H9 (cell line): ENCODE measurements at regions not wholly inside any gene's neighbourhood (a gene's known extent, or its start where the extent isn't known, plus 50 kb on each side); places are given as distances from the start of the nearest gene placed in this dataset.

Experiments
- DNase-seq: peaks from one replicate; pipeline ENCODE4 v3.0.0-alpha.2; 2017
- H2AFZ ChIP-seq: one replicate; pipeline ENCODE4 v1.6.1; 2013; ENCODE audit warnings: mild to moderate bottlenecking, low read length, control low read depth, moderate library complexity
- H2AK5ac ChIP-seq: 2 replicates; pipeline ENCODE4 v1.6.1; 2013; ENCODE audit warnings: low read length, control low read depth, mixed read lengths; ENCODE audit not compliant: insufficient read length
- H2BK120ac ChIP-seq: one replicate; pipeline ENCODE4 v1.6.1; 2013; ENCODE audit warnings: low read depth, mild to moderate bottlenecking, low read length, control low read depth, inconsistent platforms; ENCODE audit not compliant: poor library complexity, severe bottlenecking
- H2BK12ac ChIP-seq: 2 replicates; pipeline ENCODE4 v1.6.1; 2013; ENCODE audit warnings: low read length, control low read depth, mixed read lengths, low read depth; ENCODE audit not compliant: insufficient read length
- H2BK15ac ChIP-seq: 2 replicates; pipeline ENCODE4 v1.6.1; 2013; ENCODE audit warnings: low read depth, low read length, control low read depth
- H2BK20ac ChIP-seq: one replicate; pipeline ENCODE4 v1.6.1; 2013; ENCODE audit warnings: low read depth, mild to moderate bottlenecking, low read length, control low read depth, inconsistent platforms; ENCODE audit not compliant: poor library complexity, severe bottlenecking
- H2BK5ac ChIP-seq: 2 replicates; pipeline ENCODE4 v1.6.1; 2013; ENCODE audit warnings: low read length, control low read depth, mixed read lengths; ENCODE audit not compliant: insufficient read length
- H3K14ac ChIP-seq: 2 replicates; pipeline ENCODE4 v1.6.1; 2013; ENCODE audit warnings: low read length, control low read depth; ENCODE audit not compliant: insufficient read depth
- H3K18ac ChIP-seq: 2 replicates; pipeline ENCODE4 v1.6.1; 2013; ENCODE audit warnings: low read depth, mild to moderate bottlenecking, mixed read lengths, low read length, control low read depth; ENCODE audit not compliant: insufficient read length
- H3K23ac ChIP-seq: 2 replicates; pipeline ENCODE4 v1.6.1; 2013; ENCODE audit warnings: low read length, control low read depth, mixed read lengths, low read depth; ENCODE audit not compliant: insufficient read length
- H3K23me2 ChIP-seq: 2 replicates; pipeline ENCODE4 v1.6.1; 2013; ENCODE audit warnings: low read depth, mild to moderate bottlenecking, mixed read lengths, low read length, control low read depth; ENCODE audit not compliant: insufficient read length, poor library complexity, severe bottlenecking
- H3K27ac ChIP-seq: 2 replicates; pipeline ENCODE4 v1.5.1; 2013; ENCODE audit warnings: low read length, control low read depth, mixed read lengths, low read depth; ENCODE audit not compliant: insufficient read length
- H3K27me3 ChIP-seq: 2 replicates; pipeline ENCODE4 v1.6.1; 2013; ENCODE audit warnings: low read length, control low read depth, inconsistent platforms; ENCODE audit not compliant: insufficient read depth
- H3K4ac ChIP-seq: 2 replicates; pipeline ENCODE4 v1.6.1; 2013; ENCODE audit warnings: low read depth, mild to moderate bottlenecking, control low read depth, inconsistent platforms, low read length, moderate library complexity
- H3K4me1 ChIP-seq: 2 replicates; pipeline ENCODE4 v1.6.1; 2013; ENCODE audit warnings: low read length, control low read depth, inconsistent platforms; ENCODE audit not compliant: insufficient read depth
- H3K4me2 ChIP-seq: 2 replicates; pipeline ENCODE4 v1.6.1; 2013; ENCODE audit warnings: low read length, control low read depth, mixed read lengths; ENCODE audit not compliant: insufficient read length, insufficient read depth
- H3K56ac ChIP-seq: 2 replicates; pipeline ENCODE4 v1.6.1; 2013; ENCODE audit warnings: low read depth, mild to moderate bottlenecking, mixed read lengths, low read length, control low read depth; ENCODE audit not compliant: insufficient read length
- H3K79me1 ChIP-seq: 2 replicates; pipeline ENCODE4 v1.6.1; 2013; ENCODE audit warnings: low read depth, mild to moderate bottlenecking, moderate library complexity, low read length, control low read depth, inconsistent platforms; ENCODE audit not compliant: insufficient read depth, poor library complexity, severe bottlenecking
- H3K79me2 ChIP-seq: 2 replicates; pipeline ENCODE4 v1.6.1; 2013; ENCODE audit warnings: low read length, control low read depth, inconsistent platforms; ENCODE audit not compliant: insufficient read depth
- H3K9ac ChIP-seq: 2 replicates; pipeline ENCODE4 v1.6.1; 2013; ENCODE audit warnings: low read length, control low read depth, mixed read lengths; ENCODE audit not compliant: insufficient read length; ENCODE audit errors: extremely low read depth
- H3K9me3 ChIP-seq: one replicate; pipeline ENCODE4 v1.6.1; 2013; ENCODE audit warnings: low read depth, low read length, inconsistent platforms; ENCODE audit not compliant: control insufficient read depth
- H3T11ph ChIP-seq: one replicate; pipeline ENCODE4 v1.6.1; 2013; ENCODE audit warnings: mild to moderate bottlenecking, low read length, control low read depth, inconsistent platforms
- H4K20me1 ChIP-seq: one replicate; pipeline ENCODE4 v1.6.1; 2013; ENCODE audit not compliant: control insufficient read depth, insufficient read length, insufficient read depth
- H4K5ac ChIP-seq: 2 replicates; pipeline ENCODE4 v1.6.1; 2013; ENCODE audit warnings: low read depth, mild to moderate bottlenecking, mixed read lengths, low read length, control low read depth; ENCODE audit not compliant: insufficient read length
- H4K8ac ChIP-seq: replicated peaks from 2 replicates; pipeline ENCODE4 v1.6.1; 2013; ENCODE audit warnings: low read length, control low read depth, mixed read lengths, low read depth; ENCODE audit not compliant: insufficient read length
- H4K91ac ChIP-seq: 2 replicates; pipeline ENCODE4 v1.6.1; 2013; ENCODE audit warnings: low read depth, mild to moderate bottlenecking, moderate library complexity, mixed read lengths, low read length, control low read depth; ENCODE audit not compliant: insufficient read length
- H3K27ac Mint-ChIP-seq, 3 experiments: 2 replicates in 2 of 3; 3 replicates in 1 of 3; pipeline ENCODE4 v1.8.0; 2020 to 2021; ENCODE audit warnings: mixed read lengths in 3 of 3, mild to moderate bottlenecking in 1 of 3, moderate library complexity in 1 of 3
- H3K27me3 Mint-ChIP-seq: 2 replicates; pipeline ENCODE4 v1.8.0; 2021; ENCODE audit warnings: low read depth, mild to moderate bottlenecking, moderate library complexity, mixed read lengths
- H3K36me3 Mint-ChIP-seq, 3 experiments: 2 replicates in 2 of 3; 3 replicates in 1 of 3; pipeline ENCODE4 v1.8.0; 2020 to 2021; ENCODE audit warnings: low read depth in 3 of 3, mixed read lengths in 3 of 3; ENCODE audit not compliant: insufficient read depth in 1 of 3
- H3K4me1 Mint-ChIP-seq, 2 experiments: 2 replicates each; pipeline ENCODE4 v1.8.0; 2020; ENCODE audit warnings: mixed read lengths in 2 of 2
- H3K4me3 Mint-ChIP-seq, 2 experiments: 2 replicates in 1 of 2; 3 replicates in 1 of 2; pipeline ENCODE4 v1.8.0; 2020 to 2021; ENCODE audit warnings: mild to moderate bottlenecking in 2 of 2, mixed read lengths in 2 of 2, moderate library complexity in 1 of 2
- H3K9me3 Mint-ChIP-seq, 2 experiments: 2 replicates in 1 of 2; 3 replicates in 1 of 2; pipeline ENCODE4 v1.8.0; 2020; ENCODE audit warnings: mild to moderate bottlenecking in 2 of 2, mixed read lengths in 2 of 2, moderate library complexity in 1 of 2
- WGBS: extraction: QIAGEN DNeasy Blood & Tissue Kit; methylation state at CpG from one replicate; pipeline ENCODE4 v1.1.7; 2013; ENCODE audit warnings: missing lambda C conversion rate, low lambda C conversion rate, mixed read lengths; ENCODE audit not compliant: insufficient read length; ENCODE audit errors: extremely low coverage; 5-methylcytosine and 5-hydroxymethylcytosine counted together
- TF ChIP-seq, protein P1 (sequence below): fragments of 200-600 bp; sonication (generic); conservative IDR thresholded peaks from 3 replicates; pipeline ENCODE4 v1.8.0; 2021; ENCODE audit warnings: antibody characterized with exemption, mild to moderate bottlenecking

DNA sequence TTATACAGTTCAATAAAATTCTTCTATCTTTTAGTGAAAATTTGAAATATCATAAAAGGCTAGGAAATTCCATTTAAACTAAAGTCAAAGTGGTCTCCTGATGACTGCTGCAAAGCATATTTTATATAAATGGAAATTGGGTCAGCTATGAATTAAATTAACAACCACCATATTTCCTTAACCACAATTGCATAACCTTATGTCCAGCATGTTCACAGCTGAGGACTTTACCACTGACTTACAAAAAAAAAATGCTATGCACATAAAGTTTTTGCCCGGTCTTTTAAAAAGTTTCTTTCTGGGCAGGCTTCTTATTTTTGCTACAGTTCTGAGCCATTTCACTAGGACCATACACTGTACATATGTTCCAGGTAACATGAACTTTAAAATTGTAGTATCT is 208.6 kb upstream of the RGMB start:
- H3K23ac ChIP-seq = no peak overlapping the region

More for the DNA sequence above, 208.6 kb upstream of the RGMB start:
- Histone ChIP-seq H2BK120ac (no peak overlapping the region), H3K14ac (no peak overlapping the region), H3K23me2 (no peaks in the 10 kb centered on the region), H2AK5ac (no peak overlapping the region), H4K91ac (no peak overlapping the region), H3K4me1 (no peaks in the 10 kb centered on the region), H3K9me3 (no peaks in the 10 kb centered on the region), H3T11ph (no peak overlapping the region), H3K4ac (no peak overlapping the region), H3K4me2 (no peak overlapping the region), H2BK15ac (no peak overlapping the region), H3K18ac (no peak overlapping the region), H3K79me2 (no peaks in the 10 kb centered on the region), H4K5ac (no peak overlapping the region), H2BK20ac (no peak overlapping the region), H3K79me1 (no peaks in the 10 kb centered on the region), H3K56ac (no peak overlapping the region), H2BK5ac (no peak overlapping the region), H2AFZ (no peak overlapping the region), H2BK12ac (no peak overlapping the region), H3K27me3 (no peaks in the 10 kb centered on the region), H3K9ac (no peak overlapping the region), H3K27ac (no peak overlapping the region), H4K20me1 (no peaks in the 10 kb centered on the region), H4K8ac (no peak overlapping the region)
- Mint-ChIP-seq H3K4me3 (no peak overlapping the region), H3K36me3 (no peaks in the 10 kb centered on the region), H3K4me1 (peaks cover 19 to 23% of the 10 kb centered on the region in 2 experiments), H3K27ac (no peak overlapping the region), H3K27me3 (no peaks in the 10 kb centered on the region; the same call in none of the 2 replicates), H3K9me3 (no peaks in the 10 kb centered on the region)
- no peak for DNase-seq
- TF ChIP-seq, protein P1, sequence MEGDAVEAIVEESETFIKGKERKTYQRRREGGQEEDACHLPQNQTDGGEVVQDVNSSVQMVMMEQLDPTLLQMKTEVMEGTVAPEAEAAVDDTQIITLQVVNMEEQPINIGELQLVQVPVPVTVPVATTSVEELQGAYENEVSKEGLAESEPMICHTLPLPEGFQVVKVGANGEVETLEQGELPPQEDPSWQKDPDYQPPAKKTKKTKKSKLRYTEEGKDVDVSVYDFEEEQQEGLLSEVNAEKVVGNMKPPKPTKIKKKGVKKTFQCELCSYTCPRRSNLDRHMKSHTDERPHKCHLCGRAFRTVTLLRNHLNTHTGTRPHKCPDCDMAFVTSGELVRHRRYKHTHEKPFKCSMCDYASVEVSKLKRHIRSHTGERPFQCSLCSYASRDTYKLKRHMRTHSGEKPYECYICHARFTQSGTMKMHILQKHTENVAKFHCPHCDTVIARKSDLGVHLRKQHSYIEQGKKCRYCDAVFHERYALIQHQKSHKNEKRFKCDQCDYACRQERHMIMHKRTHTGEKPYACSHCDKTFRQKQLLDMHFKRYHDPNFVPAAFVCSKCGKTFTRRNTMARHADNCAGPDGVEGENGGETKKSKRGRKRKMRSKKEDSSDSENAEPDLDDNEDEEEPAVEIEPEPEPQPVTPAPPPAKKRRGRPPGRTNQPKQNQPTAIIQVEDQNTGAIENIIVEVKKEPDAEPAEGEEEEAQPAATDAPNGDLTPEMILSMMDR = no peak
- no CpG with 5 or more reads among the region's 1 CpG for WGBS
